Testis (tissue), 2 donors: ENCODE measurements at regions not wholly inside any gene's neighbourhood (a gene's known extent, or its start where the extent isn't known, plus 50 kb on each side); places are given as distances from the start of the nearest gene placed in this dataset.

Experiments
- CTCF ChIP-seq, 3 experiments: fragments of 450-650 bp in 2 of 3; fragments of 200-600 bp in 1 of 3; sonication (generic) in 1 of 3; IDR thresholded peaks; one replicate each; pipeline ENCODE4 v1.5.1; 2016 to 2019; ENCODE audit warnings: antibody characterized with exemption in 3 of 3, mild to moderate bottlenecking in 2 of 3, moderate library complexity in 1 of 3
- POLR2A ChIP-seq: fragments of 450-650 bp; IDR thresholded peaks from one replicate; pipeline ENCODE4 v1.6.1; 2017; ENCODE audit warnings: antibody characterized with exemption, mild to moderate bottlenecking, moderate library complexity

GRCh38 chr21:28703861-28704260, 288.8 kb downstream of the LTN1 start:
- no peak for TF ChIP-seq CTCF (IDR thresholded peaks at IDR 0.05)
- no peak for TF ChIP-seq POLR2A
